K562 (cell line): ENCODE measurements at regions not wholly inside any gene's neighbourhood (a gene's known extent, or its start where the extent isn't known, plus 50 kb on each side); places are given as distances from the start of the nearest gene placed in this dataset.
A peak's percentile ranks its signal among the peaks of the same experiment; 100 is the strongest.

Source experiments
- CBX1 ChIP-seq: sonication (generic); IDR thresholded peaks from 2 replicates; pipeline ENCODE4 v1.6.1; 2016; ENCODE audit warnings: antibody characterized with exemption, low read depth, mild to moderate bottlenecking
- ELF2 ChIP-seq: fragments of 250-450 bp; sonication (Bioruptor Pico); IDR thresholded peaks from 2 replicates; pipeline ENCODE4 v1.5.0; 2021; ENCODE audit warnings: mild to moderate bottlenecking
- ELF4 ChIP-seq: fragments of 450-650 bp; formaldehyde crosslinking; IDR thresholded peaks from 2 replicates; pipeline ENCODE4 v1.4.0; 2022; ENCODE audit warnings: missing genetic modification characterization
- ERF ChIP-seq: fragments of 450-650 bp; formaldehyde crosslinking; IDR thresholded peaks from 2 replicates; pipeline ENCODE4 v1.4.0; 2020; ENCODE audit warnings: mild to moderate bottlenecking, mixed read lengths
- MBD2 ChIP-seq: sonication (generic); IDR thresholded peaks from 2 replicates; pipeline ENCODE4 v1.6.1; 2016; ENCODE audit warnings: low read depth, borderline replicate concordance
- MYC ChIP-seq, 2 experiments: fragments of 250-450 bp in 1 of 2; sonication (Bioruptor Pico) in 1 of 2; IDR thresholded peaks; 2 replicates each; pipeline versions ENCODE4 v1.5.1 to v1.6.1; 2012 to 2021; ENCODE audit warnings: low read depth in 2 of 2, borderline replicate concordance in 1 of 2, improper control_type of control experiment in 1 of 2, low read length in 1 of 2, mild to moderate bottlenecking in 1 of 2, moderate library complexity in 1 of 2
- NFE2 ChIP-seq: IDR thresholded peaks from 2 replicates; pipeline ENCODE4 v1.6.1; 2014; ENCODE audit warnings: antibody characterized with exemption, low read depth
- POLR2B ChIP-seq: fragments of 450-650 bp; IDR thresholded peaks from 2 replicates; pipeline ENCODE4 v1.6.1; 2018; ENCODE audit warnings: low read depth; ENCODE audit not compliant: partially characterized antibody
- POLR2H ChIP-seq: IDR thresholded peaks from 2 replicates; pipeline ENCODE4 v1.6.1; 2016; ENCODE audit warnings: missing genetic modification characterization, low read depth, mild to moderate bottlenecking, control low read depth, missing compliant biosample characterization, moderate library complexity
- RBM17 ChIP-seq: fragments of 200-400 bp; formaldehyde crosslinking; IDR thresholded peaks from 2 replicates; pipeline ENCODE4 v1.6.1; 2017; ENCODE audit warnings: low read depth, mild to moderate bottlenecking, low read length, borderline replicate concordance
- RHOXF2B ChIP-seq: fragments of 250-450 bp; sonication (Bioruptor Pico); conservative IDR thresholded peaks from 2 replicates; pipeline ENCODE4 v1.5.1; 2021
- SMAD3 ChIP-seq: fragments of 450-650 bp; formaldehyde crosslinking; conservative IDR thresholded peaks from 2 replicates; pipeline ENCODE4 v1.4.0; 2020; ENCODE audit warnings: mild to moderate bottlenecking
- SOX6 ChIP-seq: fragments of 450-650 bp; IDR thresholded peaks from 2 replicates; pipeline ENCODE4 v1.6.1; 2014; ENCODE audit warnings: mild to moderate bottlenecking
- SRSF7 ChIP-seq: fragments of 200-400 bp; formaldehyde crosslinking; optimal IDR thresholded peaks from 2 replicates; pipeline ENCODE3; 2017; ENCODE audit warnings: mild to moderate bottlenecking, low read depth, low read length
- SUPT5H ChIP-seq: fragments of 450-650 bp; IDR thresholded peaks from 2 replicates; pipeline ENCODE4 v1.6.1; 2016
- ZFPM2 ChIP-seq: fragments of 250-450 bp; sonication (Bioruptor Pico); IDR thresholded peaks from 2 replicates; pipeline ENCODE4 v1.5.1; 2022; ENCODE audit warnings: mild to moderate bottlenecking
- ZNF212 ChIP-seq: fragments of 450-650 bp; formaldehyde crosslinking; IDR thresholded peaks from 2 replicates; pipeline ENCODE4 v1.4.0; 2020; ENCODE audit warnings: mild to moderate bottlenecking
- ZNF253 ChIP-seq: fragments of 250-450 bp; sonication (Bioruptor Pico); conservative IDR thresholded peaks from 2 replicates; pipeline ENCODE4 v1.6.1; 2021; ENCODE audit warnings: mild to moderate bottlenecking
- ZNF3 ChIP-seq: fragments of 250-450 bp; sonication (Bioruptor Pico); IDR thresholded peaks from 2 replicates; pipeline ENCODE4 v1.5.0; 2021; ENCODE audit warnings: mild to moderate bottlenecking, moderate library complexity
- ZNF830 ChIP-seq: fragments of 250-450 bp; sonication (Bioruptor Pico); IDR thresholded peaks from 2 replicates; pipeline ENCODE4 v1.5.0; 2021; ENCODE audit warnings: mild to moderate bottlenecking
- TF ChIP-seq, protein P1 (sequence below): fragments of 450-650 bp; formaldehyde crosslinking; conservative IDR thresholded peaks from 2 replicates; pipeline ENCODE4 v1.4.0; 2022; ENCODE audit warnings: mild to moderate bottlenecking, missing genetic modification characterization
- TF ChIP-seq, protein P2 (sequence below), 2 experiments: IDR thresholded peaks; 2 replicates each; pipeline ENCODE4 v1.6.1; 2012; ENCODE audit warnings: improper control_type of control experiment in 2 of 2, low read depth in 2 of 2, low read length in 2 of 2, borderline replicate concordance in 1 of 2

DNA sequence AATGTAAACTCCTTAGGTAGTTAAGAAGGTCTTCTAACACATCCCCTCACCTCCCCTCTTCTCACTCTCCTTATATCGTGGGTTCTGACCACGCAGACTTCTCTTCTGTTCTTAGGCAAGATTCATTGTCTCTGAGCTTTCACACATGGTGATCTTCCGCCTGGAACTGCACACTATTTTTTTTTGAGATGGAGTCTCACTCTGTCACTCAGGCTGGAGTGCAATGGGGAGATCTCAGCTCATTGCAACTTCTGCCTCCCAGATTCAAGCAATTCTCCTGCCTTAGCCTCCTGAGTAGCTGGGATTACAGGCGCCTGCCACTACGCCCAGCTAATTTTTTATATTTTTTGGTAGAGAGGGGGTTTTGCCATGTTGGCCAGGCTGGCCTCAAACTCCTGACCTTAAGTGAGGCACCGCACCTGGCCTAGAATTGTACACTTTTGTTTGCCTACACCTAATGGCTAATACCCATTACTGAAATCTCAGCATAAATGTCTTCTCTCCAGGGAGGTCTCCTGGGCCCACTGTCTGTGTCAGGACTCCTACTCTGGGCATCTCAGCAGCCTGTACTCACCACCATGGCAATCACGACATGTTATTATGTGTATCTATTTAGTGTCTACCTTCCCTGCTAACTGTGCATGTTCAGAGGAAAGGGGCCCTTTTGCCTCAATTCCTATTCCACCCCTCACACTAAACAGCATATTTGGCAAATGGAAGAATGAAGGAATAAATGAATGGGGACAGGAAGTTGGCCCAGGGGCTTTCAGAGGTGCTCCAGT lies 646.3 kb upstream of the DPP6 start (continued):
- TF ChIP-seq POLR2H (tag) (peak; percentile 31), SOX6 (no peak), ZFPM2 (CRISPR knock-in tag) (0 out of 2 replicates have a peak, but pooled peaks have one; percentile 15), ERF (CRISPR knock-in tag) (peak; percentile 91), ZNF3 (CRISPR knock-in tag) (peak; percentile 55; the same call in 1 of the 2 replicates), CBX1 (peak; percentile 28; the same call in 1 of the 2 replicates), RBM17 (no peak), MYC (IDR thresholded peaks at IDR 0.05; ENCODE audit: low read depth, low read length) (no peak), MYC (CRISPR knock-in tag; IDR thresholded peaks at IDR 0.05; ENCODE audit: borderline replicate concordance, low read depth) (peak; percentile 55; the same call in 1 of the 2 replicates), POLR2B (peak; percentile 81), SUPT5H (peak; percentile 79), ELF4 (CRISPR knock-in tag) (0 out of 2 replicates have a peak, but pooled peaks have one; percentile 27), SRSF7 (no peak), NFE2 (no peak), MBD2 (0 out of 2 replicates have a peak, but pooled peaks have one; percentile 5), RHOXF2B (peak; percentile 85; the same call in 1 of the 2 replicates), ELF2 (CRISPR knock-in tag) (peak; percentile 81), ZNF212 (CRISPR knock-in tag) (peak; percentile 76; the same call in 1 of the 2 replicates), ZNF830 (CRISPR knock-in tag) (peak; percentile 20), ZNF253 (CRISPR knock-in tag) (peak; percentile 55; the same call in 1 of the 2 replicates), SMAD3 (CRISPR knock-in tag) (0 out of 2 replicates have a peak, but pooled peaks have one; percentile 40)
- TF ChIP-seq, protein P1, sequence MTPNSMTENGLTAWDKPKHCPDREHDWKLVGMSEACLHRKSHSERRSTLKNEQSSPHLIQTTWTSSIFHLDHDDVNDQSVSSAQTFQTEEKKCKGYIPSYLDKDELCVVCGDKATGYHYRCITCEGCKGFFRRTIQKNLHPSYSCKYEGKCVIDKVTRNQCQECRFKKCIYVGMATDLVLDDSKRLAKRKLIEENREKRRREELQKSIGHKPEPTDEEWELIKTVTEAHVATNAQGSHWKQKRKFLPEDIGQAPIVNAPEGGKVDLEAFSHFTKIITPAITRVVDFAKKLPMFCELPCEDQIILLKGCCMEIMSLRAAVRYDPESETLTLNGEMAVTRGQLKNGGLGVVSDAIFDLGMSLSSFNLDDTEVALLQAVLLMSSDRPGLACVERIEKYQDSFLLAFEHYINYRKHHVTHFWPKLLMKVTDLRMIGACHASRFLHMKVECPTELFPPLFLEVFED (CRISPR knock-in tag), result peak; percentile 91
- TF ChIP-seq, protein P2, sequence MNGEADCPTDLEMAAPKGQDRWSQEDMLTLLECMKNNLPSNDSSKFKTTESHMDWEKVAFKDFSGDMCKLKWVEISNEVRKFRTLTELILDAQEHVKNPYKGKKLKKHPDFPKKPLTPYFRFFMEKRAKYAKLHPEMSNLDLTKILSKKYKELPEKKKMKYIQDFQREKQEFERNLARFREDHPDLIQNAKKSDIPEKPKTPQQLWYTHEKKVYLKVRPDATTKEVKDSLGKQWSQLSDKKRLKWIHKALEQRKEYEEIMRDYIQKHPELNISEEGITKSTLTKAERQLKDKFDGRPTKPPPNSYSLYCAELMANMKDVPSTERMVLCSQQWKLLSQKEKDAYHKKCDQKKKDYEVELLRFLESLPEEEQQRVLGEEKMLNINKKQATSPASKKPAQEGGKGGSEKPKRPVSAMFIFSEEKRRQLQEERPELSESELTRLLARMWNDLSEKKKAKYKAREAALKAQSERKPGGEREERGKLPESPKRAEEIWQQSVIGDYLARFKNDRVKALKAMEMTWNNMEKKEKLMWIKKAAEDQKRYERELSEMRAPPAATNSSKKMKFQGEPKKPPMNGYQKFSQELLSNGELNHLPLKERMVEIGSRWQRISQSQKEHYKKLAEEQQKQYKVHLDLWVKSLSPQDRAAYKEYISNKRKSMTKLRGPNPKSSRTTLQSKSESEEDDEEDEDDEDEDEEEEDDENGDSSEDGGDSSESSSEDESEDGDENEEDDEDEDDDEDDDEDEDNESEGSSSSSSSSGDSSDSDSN (IDR thresholded peaks at IDR 0.05; ENCODE audit: borderline replicate concordance in 1 of 2, low read depth in 2 of 2, low read length in 2 of 2), result no peak
